SU-DHL-6 (cell line): ENCODE measurements at regions not wholly inside any gene's neighbourhood (a gene's known extent, or its start where the extent isn't known, plus 50 kb on each side); places are given as distances from the start of the nearest gene placed in this dataset.

ENCODE experiments used
- H2AFZ ChIP-seq: fragments of 200-600 bp; sonication (generic); 2 replicates; pipeline ENCODE4 v1.6.1; 2014; ENCODE audit warnings: low read depth, mild to moderate bottlenecking, moderate library complexity, mixed read lengths, antibody characterized with exemption, low read length; ENCODE audit not compliant: severe bottlenecking
- H3F3A ChIP-seq: fragments of 200-600 bp; shearing (Covaris generic); 2 replicates; pipeline ENCODE4 v1.6.0; 2016; ENCODE audit warnings: antibody characterized with exemption, mild to moderate bottlenecking; ENCODE audit not compliant: insufficient read depth
- H3K27ac ChIP-seq: fragments of 200-600 bp; sonication (generic); 2 replicates; pipeline ENCODE4 v1.5.1; 2016; ENCODE audit warnings: low read depth, mild to moderate bottlenecking, low read length, moderate library complexity, mixed read lengths
- H3K27me3 ChIP-seq: fragments of 200-600 bp; sonication (generic), shearing (Covaris generic); 2 replicates; pipeline ENCODE4 v1.6.0; 2014; ENCODE audit warnings: mild to moderate bottlenecking, low read length
- H3K36me3 ChIP-seq: fragments of 200-600 bp; sonication (generic); 2 replicates; pipeline ENCODE4 v1.6.1; 2014; ENCODE audit warnings: mild to moderate bottlenecking, low read length, mixed read lengths
- H3K4me2 ChIP-seq: fragments of 300-600, 200-600 bp; shearing (Covaris generic), sonication (generic); 2 replicates; pipeline ENCODE4 v1.6.0; 2014; ENCODE audit warnings: low read length, low read depth, mild to moderate bottlenecking; ENCODE audit not compliant: poor library complexity, severe bottlenecking
- H3K4me3 ChIP-seq: fragments of 200-600 bp; sonication (generic); 2 replicates; pipeline ENCODE4 v1.5.1; 2014; ENCODE audit warnings: antibody characterized with exemption, low read length, mild to moderate bottlenecking, mixed read lengths; ENCODE audit not compliant: insufficient read depth, poor library complexity, severe bottlenecking
- H3K79me2 ChIP-seq: fragments of 200-600 bp; sonication (generic); 2 replicates; pipeline ENCODE4 v1.6.1; 2014; ENCODE audit warnings: mild to moderate bottlenecking, low read length, moderate library complexity; ENCODE audit not compliant: insufficient read depth
- H3K9ac ChIP-seq: fragments of 200-600 bp; sonication (generic); 2 replicates; pipeline ENCODE4 v1.7.0; 2014; ENCODE audit warnings: mild to moderate bottlenecking, low read length
- H3K9me2 ChIP-seq: fragments of 200-600 bp; sonication (generic); replicated peaks from 2 replicates; pipeline ENCODE4 v1.6.1; 2014; ENCODE audit warnings: low read length; ENCODE audit not compliant: insufficient read depth
- H3K9me3 ChIP-seq: fragments of 200-600 bp; sonication (generic); 2 replicates; pipeline ENCODE4 v1.6.1; 2014; ENCODE audit warnings: low read length, mixed read lengths; ENCODE audit not compliant: insufficient read depth
- H4K20me1 ChIP-seq: fragments of 200-600 bp; sonication (generic); 2 replicates; pipeline ENCODE4 v1.6.1; 2014; ENCODE audit warnings: low read depth, mild to moderate bottlenecking, antibody characterized with exemption, low read length, moderate library complexity, mixed read lengths
- CTCF ChIP-seq: fragments of 200-600 bp; sonication (generic); IDR thresholded peaks from one replicate; pipeline ENCODE4 v1.5.1; 2017; ENCODE audit warnings: antibody characterized with exemption, mild to moderate bottlenecking, low read length, moderate library complexity; ENCODE audit not compliant: insufficient read depth, poor library complexity, severe bottlenecking
- EZH2phosphoT487 ChIP-seq: fragments of 200-600 bp; sonication (generic), shearing (Covaris generic); conservative IDR thresholded peaks from 2 replicates; pipeline ENCODE4 v1.6.1; 2018; ENCODE audit warnings: mild to moderate bottlenecking, antibody characterized with exemption, low read length, moderate library complexity, mixed read lengths

- no peaks in the 10 kb centered on the region for H3K9me2 ChIP-seq
- H2AFZ ChIP-seq = no peak overlapping the region
- no peak overlapping the region for H3K9ac ChIP-seq
- TF ChIP-seq EZH2phosphoT487 (no peak), CTCF (no peak)
- no peak overlapping the region for H3K4me2 ChIP-seq
- H3F3A ChIP-seq = no peaks in the 10 kb centered on the region
- H3K4me3 ChIP-seq = no peak overlapping the region
- no peaks in the 10 kb centered on the region for H3K27me3 ChIP-seq
- H4K20me1 ChIP-seq = no peaks in the 10 kb centered on the region
- no peaks in the 10 kb centered on the region for H3K9me3 ChIP-seq
- no peaks in the 10 kb centered on the region for H3K79me2 ChIP-seq
- H3K36me3 ChIP-seq = no peaks in the 10 kb centered on the region
- H3K27ac ChIP-seq = no peak overlapping the region
Measured at GRCh38 chr5:68843624-68844364, 250.0 kb upstream of the SLC30A5 start.

GRCh38 chr5:68845131-68845530, 248.7 kb upstream of the SLC30A5 start:
- no peaks in the 10 kb centered on the region for H3K27me3 ChIP-seq
- H2AFZ ChIP-seq = no peak overlapping the region
- no peak overlapping the region for H3K9ac ChIP-seq
- H3K27ac ChIP-seq = no peak overlapping the region
- TF ChIP-seq CTCF (no peak), EZH2phosphoT487 (no peak)
- no peaks in the 10 kb centered on the region for H3F3A ChIP-seq
- no peaks in the 10 kb centered on the region for H3K9me2 ChIP-seq
- H4K20me1 ChIP-seq = no peaks in the 10 kb centered on the region
- H3K9me3 ChIP-seq = no peaks in the 10 kb centered on the region
- no peak overlapping the region for H3K4me2 ChIP-seq
- no peaks in the 10 kb centered on the region for H3K79me2 ChIP-seq
- no peak overlapping the region for H3K4me3 ChIP-seq
- no peaks in the 10 kb centered on the region for H3K36me3 ChIP-seq

- no peaks in the 10 kb centered on the region for H4K20me1 ChIP-seq
Measured at GRCh38 chr5:68846828-68847227, 247.0 kb upstream of the SLC30A5 start.

More at GRCh38 chr5:68846828-68847227, 247.0 kb upstream of the SLC30A5 start:
- no peaks in the 10 kb centered on the region for H3K9me2 ChIP-seq
- no peak overlapping the region for H3K27ac ChIP-seq
- H3K27me3 ChIP-seq = no peaks in the 10 kb centered on the region
- TF ChIP-seq CTCF (no peak), EZH2phosphoT487 (no peak)
- no peak overlapping the region for H2AFZ ChIP-seq
- H3K4me3 ChIP-seq = no peak overlapping the region
- no peak overlapping the region for H3K9ac ChIP-seq
- H3F3A ChIP-seq = no peaks in the 10 kb centered on the region
- no peaks in the 10 kb centered on the region for H3K36me3 ChIP-seq
- H3K4me2 ChIP-seq = no peak overlapping the region
- no peaks in the 10 kb centered on the region for H3K79me2 ChIP-seq
- H3K9me3 ChIP-seq = no peaks in the 10 kb centered on the region
